CD4-positive, alpha-beta T cell treated with Interleukin-21 for 1 hour (primary cell): ENCODE measurements at regions not wholly inside any gene's neighbourhood (a gene's known extent, or its start where the extent isn't known, plus 50 kb on each side); places are given as distances from the start of the nearest gene placed in this dataset.

ENCODE experiments used
- DNase-seq: peaks from one replicate; pipeline ENCODE4 v3.0.0-alpha.2; 2020

GRCh38 chr1:93815366-93816110 is 63.5 kb downstream of the DNTTIP2 start:
- DNase-seq = no peak

- DNase-seq = no peak
These were observed 64.1 kb downstream of the DNTTIP2 start for GRCh38 chr1:93814795-93815340.

GRCh38 chr1:93814059-93814794 is 64.8 kb downstream of the DNTTIP2 start:
- DNase-seq = peak; percentile 62

- DNase-seq = no peak
These were observed 65.9 kb downstream of the DNTTIP2 start for GRCh38 chr1:93813076-93813475.

GRCh38 chr1:93811326-93812065 is 67.5 kb downstream of the DNTTIP2 start:
- DNase-seq = no peak

- DNase-seq = no peak
These were observed 68.7 kb downstream of the DNTTIP2 start for GRCh38 chr1:93810316-93810715.

GRCh38 chr1:93808871-93809270 is 70.1 kb downstream of the DNTTIP2 start:
- DNase-seq = no peak

- DNase-seq = no peak
These were observed 71.6 kb downstream of the DNTTIP2 start for GRCh38 chr1:93807311-93807930.

- no peak for DNase-seq
These were observed 73.9 kb downstream of the DNTTIP2 start for GRCh38 chr1:93805027-93805610.

GRCh38 chr1:93804412-93804811 is 74.6 kb downstream of the DNTTIP2 start:
- DNase-seq = no peak

GRCh38 chr1:93801471-93801870 is 77.5 kb downstream of the DNTTIP2 start:
- DNase-seq = no peak

- no peak for DNase-seq
These were observed 78.2 kb downstream of the DNTTIP2 start for GRCh38 chr1:93800856-93801255.

GRCh38 chr1:93798291-93798690 is 80.7 kb downstream of the DNTTIP2 start:
- DNase-seq = no peak

- no peak for DNase-seq
These were observed 94.5 kb downstream of the DNTTIP2 start for GRCh38 chr1:93784538-93784937.

- DNase-seq = no peak
These were observed 95.1 kb downstream of the DNTTIP2 start for GRCh38 chr1:93783876-93784275.

- no peak for DNase-seq
These were observed 98.0 kb upstream of the BCAR3 start for GRCh38 chr1:93779540-93780165.

- no peak for DNase-seq
These were observed 96.8 kb upstream of the BCAR3 start for GRCh38 chr1:93778457-93778856.

GRCh38 chr1:93777255-93777654 is 95.6 kb upstream of the BCAR3 start:
- no peak for DNase-seq

- no peak for DNase-seq
These were observed 95.1 kb upstream of the BCAR3 start for GRCh38 chr1:93776728-93777127.

GRCh38 chr1:93775224-93775623 is 93.6 kb upstream of the BCAR3 start:
- DNase-seq = no peak

GRCh38 chr1:93774707-93775106 is 93.1 kb upstream of the BCAR3 start:
- no peak for DNase-seq
